ENCODE measurements at regions not wholly inside any gene's neighbourhood (a gene's known extent, or its start where the extent isn't known, plus 50 kb on each side); places are given as distances from the start of the nearest gene placed in this dataset.
"Not testable (repeated sequence)": the region's sequence is repeated elsewhere in the genome, so short reads cannot be mapped to it uniquely, and the experiment has no call there.

DNA sequence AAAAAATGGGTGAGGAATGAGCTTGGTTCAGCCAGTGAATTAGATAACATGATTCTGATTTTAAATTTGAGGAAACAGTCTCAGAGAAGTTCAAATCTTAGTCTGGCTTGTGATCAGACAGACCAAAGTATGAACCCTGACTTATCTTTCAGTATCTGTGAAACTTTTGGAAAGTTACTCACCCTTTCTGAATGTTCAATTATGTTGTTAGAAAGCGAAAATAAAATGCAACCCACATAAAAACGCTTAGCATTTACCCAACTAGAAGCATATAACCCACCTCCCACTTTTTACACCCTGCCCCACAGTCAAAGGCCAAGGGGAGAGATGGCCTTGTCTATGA, 319.7 kb downstream of the SPATA31A1 start:
- not testable (repeated sequence) for H3K27me3 Mint-ChIP-seq; ATAC-seq; H3K4me3 Mint-ChIP-seq; H3K36me3 Mint-ChIP-seq (ENCODE audit: low read depth); H3K9me3 Mint-ChIP-seq; H3K27ac Mint-ChIP-seq; DNase-seq; H3K4me1 Mint-ChIP-seq

DNA sequence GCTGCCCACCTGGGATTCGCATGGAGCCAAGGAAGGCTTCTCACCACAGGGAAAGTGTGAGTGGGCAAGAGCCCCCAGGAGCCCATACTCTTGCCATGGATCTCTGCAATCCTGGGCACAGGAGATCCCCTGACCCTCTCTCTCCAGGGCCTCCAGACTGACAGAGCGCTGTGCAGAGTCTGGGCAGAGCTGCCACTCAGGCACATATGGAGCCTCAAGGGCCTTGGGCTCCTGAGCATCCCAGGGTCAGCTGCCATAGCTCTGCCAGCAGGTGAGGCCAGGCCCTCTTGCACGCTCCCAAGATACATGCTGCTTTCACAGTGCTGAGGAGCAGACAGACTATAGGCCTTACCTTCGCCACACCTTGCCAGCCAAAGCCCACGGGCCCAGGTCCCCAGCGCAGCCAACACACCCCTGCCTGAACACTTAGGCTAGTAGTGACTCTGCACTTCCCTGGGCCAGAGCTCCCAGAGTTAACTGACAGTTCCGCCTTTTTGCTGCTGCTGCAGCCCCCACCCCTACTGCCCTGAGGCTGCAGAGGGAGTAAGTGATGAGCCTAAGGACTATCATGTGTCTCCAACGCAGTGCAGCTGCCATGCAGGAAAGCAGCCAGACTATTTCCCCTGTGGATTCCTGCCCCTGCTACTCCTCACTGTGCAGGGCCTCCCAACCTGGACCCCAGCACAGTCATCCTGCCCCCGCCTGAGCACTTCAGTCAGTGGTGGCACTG, 323.2 kb downstream of the SPATA31A1 start:
- not testable (repeated sequence) for H3K27me3 Mint-ChIP-seq; ATAC-seq; H3K4me1 Mint-ChIP-seq; H3K27ac Mint-ChIP-seq; DNase-seq; H3K36me3 Mint-ChIP-seq (ENCODE audit: low read depth); H3K4me3 Mint-ChIP-seq; H3K9me3 Mint-ChIP-seq

DNA sequence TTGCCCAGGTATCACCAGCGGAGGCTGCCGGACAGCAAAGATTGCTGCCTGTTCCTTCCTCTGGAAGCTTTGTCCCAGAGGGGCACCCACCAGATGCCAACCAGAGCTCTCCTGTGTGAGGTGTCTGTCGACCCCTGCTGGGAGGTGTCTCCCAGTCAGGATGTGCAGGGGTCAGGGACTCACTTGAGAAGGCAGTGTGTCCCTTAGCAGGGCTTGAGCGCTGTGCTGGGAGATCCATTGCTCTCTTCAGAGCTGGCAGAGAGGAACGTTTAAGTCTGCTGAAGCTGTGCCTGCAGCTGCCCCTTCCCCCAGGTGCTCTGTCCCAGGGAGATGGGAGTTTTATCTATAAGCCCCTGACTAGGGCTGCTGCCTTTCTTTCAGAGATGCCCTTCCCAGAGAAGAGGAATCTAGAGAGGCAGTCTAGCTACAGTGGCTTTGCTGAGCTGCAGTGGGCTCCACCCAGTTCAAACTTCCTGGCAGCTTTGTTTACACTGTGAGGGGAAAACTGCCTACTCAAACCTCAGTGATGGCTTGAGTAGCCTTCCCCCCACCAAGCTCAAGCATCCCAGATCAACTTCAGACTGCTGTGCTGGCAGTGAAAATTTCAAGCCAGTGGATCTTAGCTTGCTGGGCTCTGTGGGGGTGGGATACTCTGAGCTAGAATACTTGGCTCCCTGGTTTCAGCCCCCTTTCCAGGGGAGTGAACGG, 325.4 kb downstream of the SPATA31A1 start:
- not testable (repeated sequence) for H3K36me3 Mint-ChIP-seq (ENCODE audit: low read depth); H3K27ac Mint-ChIP-seq; H3K4me3 Mint-ChIP-seq; H3K27me3 Mint-ChIP-seq; H3K9me3 Mint-ChIP-seq; DNase-seq; ATAC-seq; H3K4me1 Mint-ChIP-seq

- not testable (repeated sequence) for H3K9me3 Mint-ChIP-seq; ATAC-seq; H3K4me1 Mint-ChIP-seq; H3K27ac Mint-ChIP-seq; H3K36me3 Mint-ChIP-seq (ENCODE audit: low read depth); H3K27me3 Mint-ChIP-seq; H3K4me3 Mint-ChIP-seq; DNase-seq
Measured at GRCh38 chr9:39728862-39729261, 373.4 kb downstream of the SPATA31A1 start.

DNA sequence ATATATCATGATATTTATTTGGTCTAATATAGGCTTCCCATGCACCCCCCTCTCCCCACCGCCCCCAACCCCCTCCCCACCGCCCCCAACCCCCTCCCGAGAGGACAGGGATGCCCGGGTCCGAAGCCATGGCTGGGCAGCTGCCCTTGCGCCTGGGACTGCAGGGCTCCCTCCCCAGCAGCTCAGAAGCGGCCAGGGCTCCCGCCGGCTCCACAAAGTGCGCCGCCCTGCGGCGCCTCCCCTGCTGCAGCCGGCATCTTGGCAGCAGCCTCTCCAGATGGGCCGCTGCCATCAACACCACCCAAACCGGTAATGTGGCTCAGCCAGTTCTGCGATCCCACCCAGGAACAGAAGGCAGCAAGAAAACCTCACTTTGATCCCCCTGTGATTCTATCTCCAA, 389.4 kb downstream of the SPATA31A1 start:
- H3K4me1 Mint-ChIP-seq; H3K9me3 Mint-ChIP-seq; ATAC-seq; H3K36me3 Mint-ChIP-seq (ENCODE audit: low read depth); H3K4me3 Mint-ChIP-seq; H3K27me3 Mint-ChIP-seq; DNase-seq; H3K27ac Mint-ChIP-seq: not testable (repeated sequence)

DNA sequence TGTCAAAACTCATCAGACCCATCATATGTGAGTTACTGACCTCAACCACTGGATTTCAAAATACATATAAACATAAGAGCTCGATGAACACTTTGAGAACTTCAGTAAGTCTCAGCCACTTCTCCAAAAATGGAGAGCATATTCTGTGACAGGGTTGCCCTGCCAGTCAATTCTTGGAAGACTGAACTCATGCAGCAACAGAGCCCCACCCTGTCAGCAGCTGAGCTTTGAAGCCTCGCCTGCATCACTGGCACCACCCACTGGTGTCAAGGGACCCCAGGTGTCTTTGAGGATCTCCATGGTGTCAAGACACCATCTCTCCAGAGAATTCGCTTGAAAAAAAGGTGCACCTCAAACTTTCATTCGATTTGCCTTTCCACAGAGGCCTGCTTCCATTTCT, 420.1 kb downstream of the SPATA31A1 start:
- H3K4me1 Mint-ChIP-seq; H3K9me3 Mint-ChIP-seq; H3K27ac Mint-ChIP-seq; DNase-seq; H3K27me3 Mint-ChIP-seq; H3K36me3 Mint-ChIP-seq (ENCODE audit: low read depth); H3K4me3 Mint-ChIP-seq; ATAC-seq: not testable (repeated sequence)

- ATAC-seq = peak; percentile 80
- H3K27me3 Mint-ChIP-seq; H3K9me3 Mint-ChIP-seq; H3K36me3 Mint-ChIP-seq (ENCODE audit: low read depth); DNase-seq; H3K4me3 Mint-ChIP-seq; H3K27ac Mint-ChIP-seq; H3K4me1 Mint-ChIP-seq: not testable (repeated sequence)
Measured at GRCh38 chr9:39791356-39791755, 435.9 kb downstream of the SPATA31A1 start.

GRCh38 chr9:39797935-39798334, 442.5 kb downstream of the SPATA31A1 start:
- ATAC-seq; DNase-seq; H3K9me3 Mint-ChIP-seq; H3K36me3 Mint-ChIP-seq (ENCODE audit: low read depth); H3K4me3 Mint-ChIP-seq; H3K27me3 Mint-ChIP-seq; H3K27ac Mint-ChIP-seq; H3K4me1 Mint-ChIP-seq: not testable (repeated sequence)

DNA sequence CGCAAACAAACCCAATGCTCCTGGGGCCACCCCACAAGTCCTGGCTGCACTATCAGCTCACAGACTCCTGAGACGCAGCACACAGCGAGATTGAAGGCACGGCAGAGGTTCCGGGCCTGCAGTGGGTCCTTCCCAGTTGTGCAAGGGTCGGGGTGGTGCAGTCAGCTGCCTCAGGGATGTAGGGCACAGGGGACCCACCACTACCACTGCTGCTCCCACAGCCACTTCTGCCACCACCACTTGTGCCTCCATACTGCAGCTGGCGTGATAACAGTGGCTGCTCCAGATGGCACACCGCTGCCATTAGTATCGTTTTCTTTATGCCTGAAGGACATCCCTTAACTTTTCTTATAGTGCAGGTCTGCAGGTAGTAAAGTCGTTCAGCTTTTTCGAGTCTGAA, 443.8 kb downstream of the SPATA31A1 start:
- not testable (repeated sequence) for H3K9me3 Mint-ChIP-seq; ATAC-seq; H3K4me3 Mint-ChIP-seq; H3K27me3 Mint-ChIP-seq; H3K27ac Mint-ChIP-seq; H3K4me1 Mint-ChIP-seq; H3K36me3 Mint-ChIP-seq (ENCODE audit: low read depth); DNase-seq

DNA sequence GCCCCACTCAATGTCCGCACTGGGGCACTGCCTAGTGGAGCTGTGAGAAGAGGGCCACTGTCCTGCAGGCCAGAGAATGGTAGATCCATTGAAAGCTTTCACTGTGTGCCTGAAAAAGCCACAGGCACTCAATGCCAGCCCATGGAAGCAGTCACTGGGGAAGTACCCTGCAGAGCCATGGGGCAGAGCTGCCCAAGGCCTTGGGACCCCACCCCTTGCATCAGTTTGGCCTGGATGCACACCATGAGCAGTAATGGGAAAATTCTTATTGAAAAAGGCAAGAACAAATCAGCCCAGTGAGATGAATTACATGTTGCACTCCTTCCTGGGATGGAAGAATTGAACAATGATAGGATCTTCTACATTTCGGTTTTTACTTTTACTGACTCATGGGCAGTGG, 447.1 kb downstream of the SPATA31A1 start:
- not testable (repeated sequence) for H3K27ac Mint-ChIP-seq; H3K4me3 Mint-ChIP-seq; H3K4me1 Mint-ChIP-seq; H3K27me3 Mint-ChIP-seq; DNase-seq; H3K36me3 Mint-ChIP-seq (ENCODE audit: low read depth); ATAC-seq; H3K9me3 Mint-ChIP-seq

- not testable (repeated sequence) for H3K36me3 Mint-ChIP-seq (ENCODE audit: low read depth); H3K4me1 Mint-ChIP-seq; H3K9me3 Mint-ChIP-seq; H3K27me3 Mint-ChIP-seq
- H3K27ac Mint-ChIP-seq = peak overlapping the region; percentile 98
- ATAC-seq (peak; percentile 63), DNase-seq (peak; percentile 50)
- peak overlapping the region; percentile 92 for H3K4me3 Mint-ChIP-seq
Measured at GRCh38 chr9:39809401-39810226, 454.1 kb downstream of the SPATA31A1 start.

- not testable (repeated sequence) for H3K4me3 Mint-ChIP-seq; H3K9me3 Mint-ChIP-seq; H3K4me1 Mint-ChIP-seq; H3K36me3 Mint-ChIP-seq (ENCODE audit: low read depth); H3K27me3 Mint-ChIP-seq; ATAC-seq; DNase-seq; H3K27ac Mint-ChIP-seq
Measured at GRCh38 chr9:39810401-39810800, 454.9 kb downstream of the SPATA31A1 start.

DNA sequence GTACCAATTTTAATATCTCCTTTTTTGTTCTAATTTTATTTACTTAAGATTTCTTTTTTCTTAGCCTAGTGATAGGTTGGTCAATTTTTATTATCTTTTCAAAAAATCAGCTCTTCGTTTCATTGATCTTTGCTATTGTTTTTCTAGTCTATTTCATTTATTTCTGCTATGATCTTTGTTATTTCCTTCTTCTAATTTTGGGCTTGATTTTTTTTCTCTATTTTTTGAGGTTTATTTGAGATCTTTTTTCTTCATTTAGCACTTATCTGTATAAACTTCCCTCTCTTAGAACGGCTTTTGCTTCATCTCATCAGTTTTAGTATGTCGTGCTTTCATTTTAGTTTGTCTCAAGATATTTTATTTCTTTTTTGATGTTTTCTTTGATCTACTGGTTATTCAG, 456.1 kb downstream of the SPATA31A1 start:
- not testable (repeated sequence) for H3K36me3 Mint-ChIP-seq (ENCODE audit: low read depth); H3K9me3 Mint-ChIP-seq; H3K4me3 Mint-ChIP-seq; DNase-seq; H3K4me1 Mint-ChIP-seq; H3K27ac Mint-ChIP-seq; ATAC-seq; H3K27me3 Mint-ChIP-seq

DNA sequence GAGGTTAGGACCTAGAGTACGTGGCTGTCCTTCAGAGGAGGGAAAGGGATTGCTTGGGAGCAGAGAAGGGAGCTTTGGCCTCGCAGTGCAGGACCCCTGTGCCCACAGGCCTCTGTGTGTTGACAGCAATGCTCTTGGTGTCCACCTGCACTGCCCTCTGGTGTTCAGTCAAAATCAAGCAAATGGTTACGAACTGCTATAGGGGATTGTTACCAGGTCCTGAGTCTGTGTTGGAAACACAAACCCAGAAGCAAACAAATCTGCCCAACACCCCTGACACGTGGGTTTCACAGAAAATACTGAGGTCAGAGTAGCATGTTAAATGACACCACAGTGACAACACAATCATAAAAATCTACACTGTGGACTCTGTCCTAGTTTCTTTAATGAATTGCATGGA, 473.0 kb downstream of the SPATA31A1 start:
- not testable (repeated sequence) for H3K9me3 Mint-ChIP-seq; H3K27ac Mint-ChIP-seq; ATAC-seq; H3K4me1 Mint-ChIP-seq; H3K4me3 Mint-ChIP-seq; H3K36me3 Mint-ChIP-seq (ENCODE audit: low read depth); DNase-seq; H3K27me3 Mint-ChIP-seq

All from activated naive CD8-positive, alpha-beta T cell treated with anti-CD3 and anti-CD28 coated beads, Interleukin-2, amount 50 U/mL, for 24 hours (primary cell).